ENCODE measurements at regions not wholly inside any gene's neighbourhood (a gene's known extent, or its start where the extent isn't known, plus 50 kb on each side); places are given as distances from the start of the nearest gene placed in this dataset.

DNA sequence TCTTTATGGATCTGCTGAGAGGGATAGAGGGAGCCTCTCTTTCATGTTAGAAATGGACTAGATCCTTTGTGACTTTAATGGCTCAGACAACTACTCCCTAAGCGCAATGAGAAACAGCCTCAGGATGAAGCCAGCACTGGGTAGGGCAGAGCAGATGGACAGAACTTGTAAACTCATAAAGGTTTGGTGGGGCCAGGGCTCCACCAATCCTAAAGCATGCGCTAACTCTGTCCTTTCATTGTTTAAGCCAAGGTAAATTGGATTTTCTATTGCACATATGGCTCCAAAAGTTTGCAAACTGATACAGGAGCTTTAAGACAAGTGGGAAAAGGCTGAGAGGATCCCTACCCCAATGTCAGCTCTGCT lies 178.1 kb upstream of the MEOX2 start:
- intact Hi-C loops (cut with DNase I; ENCODE audit: low total_unique reads), result no loop called here
- H3K9me3 ChIP-seq, result no peaks in the 10 kb centered on the region
- no peaks in the 10 kb centered on the region for H3K4me1 ChIP-seq
- TF ChIP-seq EP300 (IDR thresholded peaks at IDR 0.05) (no peak), POLR2AphosphoS5 (IDR thresholded peaks at IDR 0.05) (no peak), POLR2A (IDR thresholded peaks at IDR 0.05) (no peak)
- TF ChIP-seq, protein P1, sequence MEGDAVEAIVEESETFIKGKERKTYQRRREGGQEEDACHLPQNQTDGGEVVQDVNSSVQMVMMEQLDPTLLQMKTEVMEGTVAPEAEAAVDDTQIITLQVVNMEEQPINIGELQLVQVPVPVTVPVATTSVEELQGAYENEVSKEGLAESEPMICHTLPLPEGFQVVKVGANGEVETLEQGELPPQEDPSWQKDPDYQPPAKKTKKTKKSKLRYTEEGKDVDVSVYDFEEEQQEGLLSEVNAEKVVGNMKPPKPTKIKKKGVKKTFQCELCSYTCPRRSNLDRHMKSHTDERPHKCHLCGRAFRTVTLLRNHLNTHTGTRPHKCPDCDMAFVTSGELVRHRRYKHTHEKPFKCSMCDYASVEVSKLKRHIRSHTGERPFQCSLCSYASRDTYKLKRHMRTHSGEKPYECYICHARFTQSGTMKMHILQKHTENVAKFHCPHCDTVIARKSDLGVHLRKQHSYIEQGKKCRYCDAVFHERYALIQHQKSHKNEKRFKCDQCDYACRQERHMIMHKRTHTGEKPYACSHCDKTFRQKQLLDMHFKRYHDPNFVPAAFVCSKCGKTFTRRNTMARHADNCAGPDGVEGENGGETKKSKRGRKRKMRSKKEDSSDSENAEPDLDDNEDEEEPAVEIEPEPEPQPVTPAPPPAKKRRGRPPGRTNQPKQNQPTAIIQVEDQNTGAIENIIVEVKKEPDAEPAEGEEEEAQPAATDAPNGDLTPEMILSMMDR (IDR thresholded peaks at IDR 0.05), result no peak
- WGBS, 5 donors, result 70 to 98% (median 93%) methylated on average over 2 of the region's 2 CpGs
- H3K27me3 ChIP-seq, result no peaks in the 10 kb centered on the region
- H3K36me3 ChIP-seq, result no peaks in the 10 kb centered on the region
- no peak for DNase-seq
- H3K4me3 ChIP-seq, result no peak overlapping the region
- H3K27ac ChIP-seq, result no peak overlapping the region

DNA sequence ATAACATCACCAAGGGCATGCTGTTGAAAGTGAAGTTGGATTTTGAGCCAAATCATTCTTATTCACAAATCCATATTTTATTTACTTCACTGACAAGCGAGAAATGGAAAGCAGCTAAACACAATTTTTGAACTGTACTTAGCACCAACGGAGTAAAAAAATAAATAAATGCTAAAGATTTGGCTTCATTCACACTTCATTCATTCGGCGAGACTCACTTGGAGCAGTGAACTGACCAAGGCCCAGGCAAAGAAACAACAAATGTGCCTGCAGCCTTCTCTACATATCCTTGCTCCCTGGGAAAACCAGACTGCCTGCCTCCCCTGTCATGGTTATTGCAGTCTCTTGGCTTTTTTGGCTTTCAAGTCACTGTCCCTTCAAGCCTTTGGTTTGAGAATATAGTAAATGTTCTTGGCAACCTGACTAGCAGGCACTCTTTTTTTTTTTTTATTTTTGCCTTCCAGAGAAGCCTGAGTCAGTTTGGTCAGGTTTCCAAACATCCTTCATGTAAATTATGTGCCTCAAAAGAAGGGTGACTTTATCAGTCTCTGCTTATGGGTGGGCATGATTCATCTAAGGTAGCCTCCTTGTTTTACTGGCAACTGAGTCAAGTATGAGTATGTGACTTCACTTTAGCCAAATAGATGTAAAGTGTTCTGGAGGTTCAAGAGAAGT lies 177.6 kb upstream of the MEOX2 start:
- Histone ChIP-seq H3K9me3 (no peaks in the 10 kb centered on the region), H3K27ac (no peak overlapping the region), H3K4me1 (no peaks in the 10 kb centered on the region), H3K4me3 (no peak overlapping the region), H3K36me3 (no peaks in the 10 kb centered on the region), H3K27me3 (no peaks in the 10 kb centered on the region)
- no peak for DNase-seq
- WGBS, 5 donors, result 67 to 86% (median 84%) methylated on average over 4 of the region's 4 CpGs
- TF ChIP-seq, protein P1 (IDR thresholded peaks at IDR 0.05), result no peak
- TF ChIP-seq EP300 (IDR thresholded peaks at IDR 0.05) (no peak), POLR2A (IDR thresholded peaks at IDR 0.05) (no peak), POLR2AphosphoS5 (IDR thresholded peaks at IDR 0.05) (no peak)
- intact Hi-C loops (cut with DNase I; ENCODE audit: low total_unique reads), result no loop called here

DNA sequence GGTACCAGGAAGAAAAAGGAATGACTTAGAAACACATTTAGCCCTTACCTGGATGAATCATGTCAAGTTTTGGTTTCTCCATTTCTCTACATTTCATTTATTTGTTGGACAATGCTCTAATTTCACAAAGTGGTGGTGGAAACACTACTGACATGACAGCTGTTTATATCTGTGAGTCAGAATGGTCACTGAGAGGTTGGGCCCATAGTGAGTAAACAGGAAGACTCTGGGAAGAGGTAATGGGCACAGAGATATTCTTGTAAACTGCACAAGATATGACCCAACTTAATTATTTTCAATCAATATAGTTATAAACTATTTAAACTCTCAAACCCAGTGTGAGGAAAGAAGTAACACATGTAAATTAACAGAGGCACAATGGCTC lies 176.3 kb upstream of the MEOX2 start:
- TF ChIP-seq POLR2AphosphoS5 (IDR thresholded peaks at IDR 0.05), result no peak
- no peak for TF ChIP-seq EP300 (IDR thresholded peaks at IDR 0.05)
- no peak for TF ChIP-seq POLR2A (IDR thresholded peaks at IDR 0.05)
- TF ChIP-seq, protein P1 (IDR thresholded peaks at IDR 0.05), result no peak
- Histone ChIP-seq H3K27me3 (no peaks in the 10 kb centered on the region), H3K27ac (no peak overlapping the region), H3K4me1 (no peaks in the 10 kb centered on the region), H3K9me3 (no peaks in the 10 kb centered on the region), H3K36me3 (no peaks in the 10 kb centered on the region), H3K4me3 (no peak overlapping the region)
- intact Hi-C loops (cut with DNase I; ENCODE audit: low total_unique reads), result no loop called here
- DNase-seq, result no peak

DNA sequence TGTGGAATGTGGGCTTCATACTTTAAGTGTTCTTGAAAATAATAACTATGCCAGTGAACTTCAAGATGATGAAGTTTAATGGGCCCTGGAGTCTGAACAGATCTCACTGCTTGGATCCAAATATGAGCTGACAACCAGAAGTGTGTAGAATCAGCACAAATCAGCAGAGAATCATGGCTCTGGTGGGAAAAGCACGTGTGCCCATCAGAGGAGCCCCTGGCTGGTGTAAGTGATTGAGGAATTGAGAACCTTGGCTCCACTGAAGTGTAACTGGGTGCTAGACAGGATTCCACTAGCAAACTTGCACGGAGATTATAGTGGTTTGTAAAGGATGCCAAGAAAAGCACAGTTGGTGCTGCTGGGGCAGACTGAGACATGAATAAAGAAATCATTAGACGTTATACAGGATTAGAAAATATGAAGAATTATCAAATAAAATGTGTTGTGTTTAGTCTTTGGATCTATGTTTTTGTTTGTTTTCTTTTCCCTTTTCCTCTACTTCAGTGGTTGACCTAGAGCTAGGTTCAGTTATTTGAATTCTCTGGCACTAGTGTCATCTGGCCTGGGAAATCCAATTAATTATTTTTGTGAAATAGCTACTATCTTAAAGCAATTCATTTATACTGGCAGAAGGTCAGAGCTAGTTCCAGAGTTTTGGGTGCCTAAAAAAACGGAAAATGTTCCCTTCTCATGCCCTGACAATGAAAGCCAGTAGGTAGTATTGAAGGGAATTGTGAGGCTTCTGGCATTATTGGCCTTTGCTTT lies 175.7 kb upstream of the MEOX2 start:
- no peak overlapping the region for H3K27ac ChIP-seq
- no peaks in the 10 kb centered on the region for H3K27me3 ChIP-seq
- H3K36me3 ChIP-seq, result no peaks in the 10 kb centered on the region
- no peak overlapping the region for H3K4me3 ChIP-seq
- TF ChIP-seq POLR2AphosphoS5 (IDR thresholded peaks at IDR 0.05) (no peak), POLR2A (IDR thresholded peaks at IDR 0.05) (no peak), EP300 (IDR thresholded peaks at IDR 0.05) (no peak)
- WGBS, 5 donors, result 55 to 76% (median 61%) methylated on average over 4 of the region's 4 CpGs
- intact Hi-C loops (cut with DNase I; ENCODE audit: low total_unique reads), result no loop called here
- DNase-seq, result peak in 1 of 2 donors; percentile 11
- H3K9me3 ChIP-seq, result no peaks in the 10 kb centered on the region
- no peaks in the 10 kb centered on the region for H3K4me1 ChIP-seq
